Hepatic stellate cell (primary cell): ENCODE measurements at regions not wholly inside any gene's neighbourhood (a gene's known extent, or its start where the extent isn't known, plus 50 kb on each side); places are given as distances from the start of the nearest gene placed in this dataset.

ENCODE experiments used
- DNase-seq: peaks from one replicate; pipeline ENCODE4 v3.0.0; 2011; ENCODE audit warnings: low spot score

- no peak for DNase-seq
Observed at GRCh38 chr4:23333946-23334878, 555.6 kb downstream of the PPARGC1A start.

GRCh38 chr4:23333556-23333945 is 556.3 kb downstream of the PPARGC1A start:
- DNase-seq = no peak

GRCh38 chr4:23332313-23332712 is 557.5 kb downstream of the PPARGC1A start:
- DNase-seq = no peak

- no peak for DNase-seq
Observed at GRCh38 chr4:23327120-23327519, 562.7 kb downstream of the PPARGC1A start.

- no peak for DNase-seq
Observed at GRCh38 chr4:23324021-23324690, 565.7 kb downstream of the PPARGC1A start.

- DNase-seq = no peak
Observed at GRCh38 chr4:23323436-23323835, 566.4 kb downstream of the PPARGC1A start.

- DNase-seq = no peak
Observed at GRCh38 chr4:23322732-23323131, 567.1 kb downstream of the PPARGC1A start.

- no peak for DNase-seq
Observed at GRCh38 chr4:23320931-23321587, 568.8 kb downstream of the PPARGC1A start.

- no peak for DNase-seq
Observed at GRCh38 chr4:23312686-23313085, 577.2 kb downstream of the PPARGC1A start.

GRCh38 chr4:23311983-23312382 is 577.9 kb downstream of the PPARGC1A start:
- no peak for DNase-seq

GRCh38 chr4:23305026-23305425 is 584.8 kb downstream of the PPARGC1A start:
- no peak for DNase-seq

- no peak for DNase-seq
Observed at GRCh38 chr4:23298371-23298770, 591.5 kb downstream of the PPARGC1A start.

GRCh38 chr4:23297327-23297726 is 592.5 kb downstream of the PPARGC1A start:
- DNase-seq = no peak

- DNase-seq = no peak
Observed at GRCh38 chr4:23291139-23291538, 598.4 kb downstream of the GBA3 start.

GRCh38 chr4:23290656-23291055 is 597.9 kb downstream of the GBA3 start:
- DNase-seq = no peak

- DNase-seq = no peak
Observed at GRCh38 chr4:23279377-23279986, 586.7 kb downstream of the GBA3 start.

GRCh38 chr4:23278845-23279244 is 586.1 kb downstream of the GBA3 start:
- DNase-seq = no peak

GRCh38 chr4:23276076-23276475 is 583.3 kb downstream of the GBA3 start:
- no peak for DNase-seq

GRCh38 chr4:23269566-23269965 is 576.8 kb downstream of the GBA3 start:
- no peak for DNase-seq

GRCh38 chr4:23268072-23268771 is 575.5 kb downstream of the GBA3 start:
- no peak for DNase-seq

- DNase-seq = no peak
Observed at GRCh38 chr4:23266401-23266800, 573.7 kb downstream of the GBA3 start.

- DNase-seq = no peak
Observed at GRCh38 chr4:23260511-23260910, 567.8 kb downstream of the GBA3 start.
